ENCODE measurements at regions not wholly inside any gene's neighbourhood (a gene's known extent, or its start where the extent isn't known, plus 50 kb on each side); places are given as distances from the start of the nearest gene placed in this dataset.

DNA sequence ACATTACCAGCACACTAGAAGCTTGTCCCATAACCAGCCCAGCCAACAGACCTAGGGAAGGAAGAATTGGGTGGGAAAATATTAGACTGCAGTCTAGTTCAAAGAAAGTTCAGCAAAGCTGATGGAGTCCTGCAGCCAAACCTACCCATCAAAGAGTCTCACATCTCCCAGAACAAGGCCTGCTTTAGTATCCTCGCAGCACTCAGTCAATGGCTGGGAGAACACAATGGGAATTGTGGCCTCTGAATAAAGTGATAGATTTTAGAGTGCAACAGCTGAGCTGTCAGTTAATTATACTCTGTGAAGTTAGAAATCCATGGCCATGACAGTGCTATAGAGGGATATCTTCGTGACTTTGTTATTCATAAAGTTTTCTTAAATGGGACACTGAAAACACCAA lies 207.2 kb upstream of the NAALADL2 start:
- no peak for DNase-seq (ENCODE audit: low spot score)

DNA sequence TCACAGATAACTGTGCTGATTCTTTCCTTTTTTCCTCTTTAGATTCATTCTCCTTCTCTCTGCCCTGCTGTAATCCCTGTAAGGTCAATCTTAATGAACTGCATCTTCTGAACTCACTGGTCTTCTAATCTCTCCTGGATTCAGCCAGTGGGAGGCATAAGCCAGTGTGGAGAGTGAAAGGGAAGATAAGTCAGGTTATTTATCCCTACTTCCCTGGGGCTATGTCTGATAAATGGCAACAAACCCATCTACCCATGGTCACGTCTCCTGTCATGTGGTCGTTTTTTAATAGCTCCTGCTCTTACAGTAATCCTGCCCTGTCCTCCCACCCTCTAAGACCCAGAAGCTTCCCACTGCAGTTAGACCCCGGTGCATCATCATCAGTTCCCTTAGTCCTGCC lies 199.6 kb upstream of the NAALADL2 start:
- DNase-seq (ENCODE audit: low spot score): no peak

DNA sequence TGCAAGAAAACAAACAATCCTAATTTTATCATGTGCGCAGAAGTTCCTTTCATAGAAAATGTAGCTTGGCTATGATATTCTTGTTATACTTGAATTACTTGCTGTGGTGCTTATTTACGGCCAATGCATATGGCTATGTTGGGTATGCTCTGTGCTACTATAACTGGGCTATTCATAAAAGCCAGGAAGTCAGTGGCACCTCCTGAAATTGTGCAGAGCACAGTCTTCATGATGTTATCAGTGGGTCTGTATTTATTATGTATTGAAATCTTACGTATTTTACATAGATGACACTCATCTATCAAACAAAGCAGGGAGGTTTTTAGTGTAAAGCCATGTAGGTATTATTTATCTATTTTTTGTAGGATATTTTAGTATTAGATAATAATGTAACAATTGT lies 196.5 kb upstream of the NAALADL2 start:
- no peak for DNase-seq (ENCODE audit: low spot score)

DNA sequence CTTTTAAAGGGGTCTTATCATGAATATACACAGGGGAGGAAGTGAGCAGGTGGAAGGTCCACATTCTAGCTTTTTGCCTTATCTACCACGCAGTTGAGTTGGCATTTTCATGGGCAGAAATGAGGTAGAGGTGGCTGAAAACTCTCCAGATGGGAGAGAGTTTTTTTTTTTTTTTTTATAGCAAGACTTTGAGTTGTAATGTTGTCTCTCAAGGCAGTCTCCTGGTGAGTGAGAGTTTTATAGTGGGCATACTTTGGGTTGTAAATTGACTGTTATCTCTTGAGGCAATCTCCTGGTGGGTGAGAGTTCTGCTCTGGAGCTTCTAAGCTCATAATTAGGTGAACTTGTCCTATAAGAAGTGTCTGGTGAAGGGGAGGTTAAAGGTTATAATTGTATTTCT lies 191.7 kb upstream of the NAALADL2 start:
- no peak for DNase-seq (ENCODE audit: low spot score)

DNA sequence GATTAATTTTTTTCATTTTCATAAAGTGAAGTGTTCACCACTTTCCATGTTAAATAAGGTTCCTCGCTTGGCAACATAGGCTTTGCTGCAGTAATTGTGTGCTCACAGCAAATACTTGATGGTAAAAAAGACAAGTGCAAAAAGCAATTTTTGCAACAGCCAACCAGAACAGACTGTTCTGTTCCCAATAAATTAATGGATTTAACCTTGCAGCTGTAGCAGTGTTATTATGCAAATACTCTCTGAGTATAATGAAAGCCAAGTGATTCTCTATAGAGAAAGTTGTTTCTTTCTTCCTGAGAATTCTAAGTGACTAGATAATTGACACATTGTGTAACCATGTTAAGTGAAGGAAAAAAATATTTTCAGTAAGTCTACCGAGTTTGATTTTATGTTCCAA lies 183.7 kb upstream of the NAALADL2 start:
- no peak for DNase-seq (ENCODE audit: low spot score)

DNA sequence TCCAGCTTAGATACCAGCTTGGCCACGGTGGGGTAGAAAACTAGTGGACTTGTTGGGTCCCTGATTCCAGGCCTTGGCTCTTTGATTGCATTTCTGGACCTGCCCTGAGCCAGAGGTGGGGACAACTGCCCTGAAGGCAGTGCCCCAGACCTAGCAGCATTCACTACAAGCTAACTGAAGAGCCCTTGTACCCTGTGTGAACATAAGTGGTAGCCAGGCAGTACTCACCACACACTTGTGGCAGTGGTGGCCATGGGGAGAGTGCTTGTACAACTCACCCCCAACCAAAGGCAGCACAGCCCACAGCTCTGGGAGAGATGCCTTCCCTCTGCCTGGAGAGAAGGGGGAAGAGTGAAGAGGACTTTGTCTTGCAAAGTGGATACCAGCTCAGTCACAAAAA lies 177.3 kb upstream of the NAALADL2 start:
- no peak for DNase-seq (ENCODE audit: low spot score)

DNA sequence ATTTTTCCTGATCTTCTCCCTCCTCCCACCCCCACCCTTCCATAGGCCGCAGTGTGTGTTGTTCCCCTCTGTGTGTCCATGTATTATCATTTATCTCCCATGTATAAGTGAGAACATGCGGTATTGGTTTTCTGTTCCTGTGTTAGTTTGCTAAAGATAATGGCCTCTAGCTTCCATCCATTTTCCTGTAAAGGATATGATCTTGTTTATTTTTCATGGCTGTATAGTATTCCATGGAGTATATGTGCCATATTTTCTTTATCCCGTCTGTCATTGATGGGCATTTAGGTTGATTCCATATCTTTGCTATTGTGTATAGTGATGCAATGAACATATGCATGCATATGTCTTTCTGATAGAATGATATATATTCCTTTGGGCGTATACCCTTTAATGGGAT lies 173.3 kb upstream of the NAALADL2 start:
- no peak for DNase-seq (ENCODE audit: low spot score)

DNA sequence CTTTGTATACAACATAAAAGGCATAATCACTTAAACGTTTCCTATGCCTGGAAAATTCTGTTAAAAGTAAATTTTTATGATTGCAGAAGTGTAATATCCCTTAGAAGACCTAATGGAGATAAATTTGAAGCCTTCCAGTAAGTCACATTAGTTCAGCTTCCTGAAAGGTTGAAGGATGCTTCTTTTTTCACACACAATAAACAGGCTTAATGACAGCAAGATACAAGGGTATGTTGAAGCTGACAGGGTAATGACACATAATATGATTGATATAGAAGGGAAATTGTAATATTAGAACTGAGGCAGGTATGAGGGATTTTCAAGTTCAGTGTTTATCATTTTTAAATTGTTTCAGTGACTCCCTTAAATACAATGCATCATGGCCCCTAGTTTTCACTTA lies 161.8 kb upstream of the NAALADL2 start:
- no peak for DNase-seq (ENCODE audit: low spot score)

DNA sequence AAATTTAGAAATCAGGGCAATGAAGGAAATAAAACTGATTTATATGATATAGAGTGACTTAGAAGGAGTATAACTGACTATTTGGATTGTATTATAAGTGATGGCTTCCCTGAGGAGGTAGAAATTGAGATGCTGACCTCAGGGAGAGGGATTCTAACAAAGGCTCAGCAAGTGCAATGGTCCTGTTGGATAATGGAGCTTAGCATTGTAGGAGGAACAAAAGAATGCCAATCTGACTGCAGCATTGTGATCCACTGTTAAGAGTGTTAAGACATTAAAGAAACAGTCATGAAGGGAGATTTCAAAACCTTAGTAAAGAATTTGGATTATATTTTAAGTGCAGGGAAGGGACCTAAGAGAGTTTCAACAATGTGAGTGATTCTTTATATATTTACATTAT lies 158.4 kb upstream of the NAALADL2 start:
- DNase-seq (ENCODE audit: low spot score): no peak

DNA sequence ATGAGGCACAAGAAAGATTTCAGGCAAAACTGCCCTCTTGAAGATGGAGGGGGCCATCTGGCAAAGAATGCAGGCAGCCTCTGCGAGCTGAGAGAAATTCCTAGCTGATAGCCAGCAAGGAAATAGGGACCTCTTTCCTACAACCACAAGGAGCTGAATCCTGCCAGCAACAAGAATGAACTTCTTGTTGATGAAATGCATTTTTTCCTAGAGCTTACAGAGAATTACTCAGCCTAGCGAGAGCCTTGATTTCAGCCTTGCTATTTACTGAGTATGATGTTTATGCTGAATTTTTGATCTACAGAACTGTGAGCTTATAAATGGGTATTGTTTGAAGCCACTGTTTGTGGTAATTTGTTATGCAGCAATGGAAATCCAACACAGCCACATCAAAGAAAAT lies 148.5 kb upstream of the NAALADL2 start:
- no peak for DNase-seq (ENCODE audit: low spot score)

DNA sequence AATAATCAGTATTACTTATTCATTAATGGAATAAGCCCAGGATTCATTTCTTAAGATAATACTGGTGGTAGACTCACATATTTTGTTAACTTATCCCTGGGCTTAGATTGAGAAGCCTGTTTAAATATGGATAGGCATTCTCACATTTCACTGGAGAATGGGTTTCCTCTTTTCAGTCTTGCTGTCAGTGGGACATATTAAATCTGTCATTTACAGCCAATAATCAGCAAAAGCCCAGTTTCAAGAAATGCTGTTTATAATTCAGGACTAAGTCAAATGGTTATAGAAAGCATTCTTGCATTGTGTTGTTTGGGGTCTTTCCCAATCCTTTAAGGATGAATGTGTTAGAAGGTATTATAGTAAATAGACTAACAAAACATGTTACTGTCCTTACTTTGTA lies 143.7 kb upstream of the NAALADL2 start:
- no peak for DNase-seq (ENCODE audit: low spot score)

DNA sequence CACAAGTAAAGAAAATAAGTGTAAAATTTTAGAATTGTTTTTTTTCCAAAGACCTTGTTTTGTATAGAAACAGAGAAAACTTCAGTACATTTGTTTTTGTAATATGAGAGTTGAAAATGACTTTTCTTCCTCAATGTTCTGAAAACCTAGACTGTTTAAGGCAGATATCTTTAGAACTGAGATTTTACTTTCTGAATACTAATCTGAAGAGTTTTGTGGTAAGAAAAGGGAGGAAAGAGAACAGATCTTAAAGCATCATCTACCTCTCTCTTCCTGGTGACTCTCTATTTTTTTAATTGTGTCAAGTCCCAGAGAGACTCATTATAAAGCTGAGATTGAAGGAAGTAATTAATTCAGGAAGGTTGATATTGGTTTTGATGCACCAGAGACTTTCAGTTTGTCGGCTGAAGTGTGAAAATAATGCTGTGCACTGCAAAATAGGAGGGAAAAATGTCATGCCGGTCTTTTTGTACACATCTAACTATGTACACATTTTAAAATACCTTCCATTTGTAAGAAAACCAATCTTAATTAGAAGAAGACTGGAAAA lies 142.1 kb upstream of the NAALADL2 start:
- no peak for DNase-seq (ENCODE audit: low spot score)

DNA sequence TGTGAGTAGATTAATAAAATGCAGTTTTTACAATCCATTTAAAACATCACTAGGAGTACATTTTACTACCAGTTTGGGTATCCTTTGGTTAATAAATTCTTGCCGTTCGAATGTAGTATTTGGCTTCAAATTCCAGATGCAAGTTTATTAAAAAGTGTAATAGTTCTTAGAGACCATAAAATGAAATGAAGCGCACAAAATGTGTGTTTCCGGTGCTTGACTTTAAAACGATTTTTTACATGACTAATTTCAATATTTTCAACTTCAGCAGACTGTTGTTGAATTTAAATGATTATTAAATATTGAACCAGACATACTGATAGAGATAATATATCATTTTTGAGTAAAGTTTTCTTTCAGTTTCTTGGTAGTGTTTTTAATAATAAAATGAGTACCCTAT lies 138.4 kb upstream of the NAALADL2 start:
- no peak for DNase-seq (ENCODE audit: low spot score)

DNA sequence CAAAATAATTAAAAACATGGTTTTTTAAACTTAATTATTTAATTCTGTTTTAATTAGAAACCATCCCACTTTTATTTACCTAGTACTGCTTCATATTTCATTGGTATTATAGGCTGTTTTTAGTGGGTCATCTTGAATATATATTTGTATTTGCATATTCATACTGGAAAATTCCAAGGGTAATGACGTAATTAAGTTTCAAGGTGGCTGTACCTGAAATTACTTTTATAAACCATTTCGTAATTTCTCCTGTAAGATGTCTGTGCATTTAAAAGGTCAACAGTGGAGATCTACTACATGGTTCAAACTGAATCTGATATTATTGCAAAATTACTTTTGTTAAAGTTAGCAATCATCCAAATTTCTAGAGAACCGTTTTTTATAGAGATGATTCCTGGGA lies 133.8 kb upstream of the NAALADL2 start:
- no peak for DNase-seq (ENCODE audit: low spot score)

DNA sequence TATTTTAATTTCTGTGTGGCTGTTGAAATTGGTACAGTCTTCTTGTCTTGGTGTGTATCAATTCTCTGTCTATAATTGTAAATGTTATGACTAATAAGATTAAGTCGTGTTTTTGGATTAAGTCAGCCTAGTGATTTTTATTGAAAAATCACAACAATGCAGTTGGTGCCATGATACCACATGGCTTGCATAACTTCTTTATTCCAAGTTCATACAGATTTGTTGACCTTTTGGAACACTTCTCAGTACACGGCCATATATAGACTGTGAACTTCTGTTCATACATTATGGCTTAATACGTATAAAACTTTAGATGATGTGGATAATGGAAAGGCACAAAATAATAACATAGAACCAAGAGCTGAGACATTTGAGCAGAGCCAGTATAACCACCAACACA lies 121.2 kb upstream of the NAALADL2 start:
- no peak for DNase-seq (ENCODE audit: low spot score)

DNA sequence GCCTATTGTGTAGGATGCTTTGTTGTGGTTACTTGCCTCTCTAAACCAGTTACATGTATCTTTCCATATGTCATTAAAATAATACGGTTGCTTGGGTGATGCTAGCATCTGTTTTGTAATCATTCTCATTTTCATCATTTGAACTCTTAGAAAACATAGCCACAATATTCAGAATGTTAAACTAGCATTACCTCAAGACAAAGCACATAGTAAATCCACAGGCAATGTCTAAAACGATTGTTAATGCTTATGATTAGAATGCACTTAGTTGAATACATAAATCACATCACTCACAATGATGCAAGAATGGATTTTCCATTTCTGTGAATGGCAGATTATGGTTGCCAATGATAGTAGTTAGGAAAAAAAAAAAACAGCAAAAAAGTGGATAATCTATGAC lies 110.0 kb upstream of the NAALADL2 start:
- DNase-seq (ENCODE audit: low spot score): no peak

DNA sequence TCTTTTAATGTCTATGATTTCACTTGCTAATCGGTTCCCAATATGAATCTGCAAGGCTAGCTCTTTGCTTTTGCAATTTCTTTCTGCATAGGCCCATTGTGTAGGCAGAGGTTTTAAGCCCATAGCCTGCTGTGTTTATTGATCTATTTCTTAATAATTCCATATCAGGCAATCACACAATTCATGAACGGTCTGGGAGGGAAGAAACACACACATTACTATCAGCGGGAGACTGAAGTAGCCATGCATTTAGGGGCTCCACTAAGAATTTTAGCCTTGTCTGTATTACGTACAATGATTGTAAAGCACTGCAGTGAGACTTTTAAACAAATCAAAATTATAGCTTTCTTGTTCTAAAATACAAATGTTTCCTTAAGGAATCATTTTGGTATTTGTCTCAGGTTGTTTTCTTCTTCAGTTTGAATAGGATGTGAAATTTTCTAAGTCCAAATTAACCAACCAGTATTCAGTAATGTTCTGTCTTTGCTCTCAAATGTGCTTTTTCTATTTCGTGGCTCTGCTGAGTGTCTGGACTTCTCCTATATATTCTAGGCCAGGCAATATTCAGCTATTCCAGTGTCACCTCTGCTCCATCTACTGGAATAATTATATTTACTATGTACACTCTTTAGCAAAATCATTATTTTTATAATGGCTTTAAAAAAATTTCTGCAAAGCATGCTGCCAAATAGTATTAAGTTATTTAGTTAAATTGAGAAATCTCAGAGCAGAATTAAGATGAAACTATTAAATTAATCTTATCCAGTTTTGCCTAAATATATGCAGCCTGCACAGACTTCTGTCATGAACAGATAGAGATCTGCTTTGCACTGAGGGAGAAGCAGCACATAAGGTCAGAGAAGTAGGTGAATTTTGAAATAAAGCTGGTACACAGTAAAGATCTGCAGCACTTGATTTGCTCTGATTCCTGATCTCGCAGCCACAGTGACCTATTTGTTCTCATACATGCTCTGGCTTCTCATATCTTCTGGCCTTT lies 103.0 kb upstream of the NAALADL2 start:
- DNase-seq (ENCODE audit: low spot score): no peak

DNA sequence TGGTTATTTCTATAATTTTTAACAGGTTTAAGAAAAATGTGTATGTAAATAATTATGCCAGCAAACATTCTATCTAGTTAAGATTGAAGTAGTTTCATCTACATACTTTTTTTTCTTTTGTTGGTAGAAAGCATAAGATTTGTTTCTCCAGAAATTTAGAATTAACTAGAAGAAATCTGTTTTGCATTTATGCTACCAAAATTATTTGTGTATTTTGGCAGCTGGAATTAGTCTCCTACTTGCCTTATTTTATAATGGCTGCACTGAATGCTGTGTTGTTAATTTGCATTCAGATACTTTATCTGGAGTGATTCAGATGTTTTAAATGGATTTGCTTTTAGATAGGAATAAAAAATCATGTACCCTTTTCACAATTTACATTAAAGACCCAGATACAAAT lies 100.2 kb upstream of the NAALADL2 start:
- no peak for DNase-seq (ENCODE audit: low spot score)

DNA sequence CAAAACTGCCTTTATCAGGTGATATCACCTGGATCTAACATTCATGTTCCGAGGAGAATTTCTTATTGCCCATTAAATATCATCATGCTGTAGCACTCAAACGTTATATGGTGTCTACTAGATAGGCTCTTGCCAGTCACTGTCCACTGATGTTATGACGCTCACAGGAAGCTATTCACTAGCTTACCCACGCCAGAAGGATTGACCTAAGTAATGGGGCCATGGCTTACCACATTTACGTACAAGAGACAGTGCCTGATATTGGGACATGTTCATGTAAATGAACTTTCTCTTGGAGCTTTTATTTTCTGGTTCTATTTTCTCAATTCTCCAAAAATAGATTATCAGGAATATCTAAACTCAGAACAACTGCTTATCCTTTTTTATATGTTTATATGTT lies 91.7 kb upstream of the NAALADL2 start:
- DNase-seq (ENCODE audit: low spot score): no peak

DNA sequence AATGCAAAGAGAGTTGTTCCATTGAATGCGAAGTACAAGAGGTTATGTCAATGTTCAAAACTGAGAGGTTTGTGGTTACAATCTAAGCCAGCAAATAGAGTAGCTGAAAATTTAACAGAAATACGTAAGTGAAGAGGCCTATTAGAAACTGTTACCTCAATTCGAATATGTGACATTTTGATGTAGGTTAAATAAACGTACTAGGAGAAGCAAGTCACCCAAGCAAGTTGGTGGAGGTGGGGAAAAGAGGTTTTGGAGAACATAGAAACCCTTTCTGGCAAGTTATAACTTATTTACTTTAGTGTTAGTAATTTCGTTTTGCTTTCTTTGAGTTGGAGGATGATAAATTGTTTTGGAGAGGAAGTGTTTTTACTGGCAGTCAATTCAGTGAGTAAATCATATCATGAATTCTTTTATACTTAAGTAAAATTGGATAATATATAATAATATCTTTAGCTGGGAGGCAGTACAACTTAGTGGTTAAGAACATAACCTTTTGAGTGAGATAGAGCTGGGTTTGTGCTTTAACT lies 91.2 kb upstream of the NAALADL2 start:
- no peak for DNase-seq (ENCODE audit: low spot score)

DNA sequence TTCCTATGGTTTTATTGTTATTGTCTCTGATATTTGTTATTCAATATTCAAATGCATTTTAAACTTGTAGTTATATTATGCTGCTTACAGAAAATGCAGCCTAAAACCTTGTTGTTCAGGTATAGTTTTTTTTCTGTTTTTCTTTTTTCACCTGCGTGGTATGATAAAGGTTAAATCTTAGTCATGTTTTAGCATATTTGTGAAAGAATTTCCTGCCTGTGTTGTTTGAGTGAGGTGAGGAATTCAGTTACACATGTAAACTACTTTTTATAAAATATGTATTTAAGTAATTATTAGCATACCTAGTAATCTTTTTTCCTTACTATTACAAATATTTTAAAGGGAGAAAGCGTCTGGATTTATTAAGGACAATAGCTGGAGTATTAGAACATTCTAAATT lies 90.0 kb upstream of the NAALADL2 start:
- no peak for DNase-seq (ENCODE audit: low spot score)

DNA sequence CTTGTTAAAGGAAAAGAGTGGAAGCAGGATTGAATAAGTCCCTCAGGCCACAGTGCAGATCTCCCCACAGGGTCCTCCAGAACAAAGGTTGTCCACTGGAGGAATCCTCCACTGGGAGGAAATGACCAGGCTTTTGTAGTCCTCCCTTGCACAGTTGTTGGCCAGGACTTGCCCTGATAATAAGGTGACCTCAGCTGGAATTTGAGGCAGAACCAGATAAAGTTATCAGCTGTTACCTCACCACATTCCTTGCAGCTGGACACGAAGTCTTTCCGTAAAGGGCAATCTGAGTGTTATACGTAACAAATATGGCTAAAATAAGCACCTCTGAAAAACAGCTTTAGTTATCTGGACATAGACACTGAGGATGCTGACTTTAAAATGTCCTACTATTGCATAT lies 83.5 kb upstream of the NAALADL2 start:
- no peak for DNase-seq (ENCODE audit: low spot score)

DNA sequence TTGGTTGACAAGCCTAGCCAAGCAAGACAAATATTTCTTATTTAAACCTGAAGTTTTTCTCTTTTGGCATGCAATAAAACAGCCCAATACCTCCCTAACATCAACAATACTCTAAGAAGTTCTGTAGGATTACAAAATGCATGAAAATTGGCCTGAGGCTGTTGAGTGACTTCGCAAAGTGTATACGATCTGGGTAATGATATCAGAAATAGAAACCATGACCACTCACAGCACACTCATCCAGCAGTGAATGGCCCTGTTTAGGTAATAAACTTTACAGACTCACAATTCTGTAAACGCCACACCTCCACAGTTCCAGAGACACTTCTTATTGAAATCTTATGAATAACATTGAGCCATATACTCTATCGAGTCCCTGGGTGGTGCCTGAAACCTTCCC lies 83.0 kb upstream of the NAALADL2 start:
- no peak for DNase-seq (ENCODE audit: low spot score)

DNA sequence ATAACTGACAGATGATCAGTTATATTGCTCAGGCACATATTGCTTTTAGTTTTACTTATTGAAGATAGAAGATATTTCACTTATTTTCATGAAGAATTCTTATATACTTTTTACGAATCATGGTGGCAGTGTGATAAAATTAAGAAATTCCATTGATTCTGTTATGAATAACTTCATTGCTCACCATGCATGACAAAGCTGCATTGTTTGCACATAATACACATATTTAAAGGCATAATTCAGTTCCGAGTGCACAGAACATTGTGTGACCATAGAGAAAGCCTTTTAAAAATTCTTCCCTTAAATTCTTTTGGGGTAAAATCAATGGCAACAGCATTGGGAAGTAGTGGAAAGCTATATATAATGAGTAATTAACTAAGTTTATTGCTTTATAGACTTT lies 82.5 kb upstream of the NAALADL2 start:
- no peak for DNase-seq (ENCODE audit: low spot score)

All from kidney tubule cell (primary cell).